ENCODE measurements at regions not wholly inside any gene's neighbourhood (a gene's known extent, or its start where the extent isn't known, plus 50 kb on each side); places are given as distances from the start of the nearest gene placed in this dataset.

GRCh38 chr11:70545610-70545912, 147.2 kb downstream of the CTTN start:
- Mint-ChIP-seq H3K27ac (no peak overlapping the region), H3K4me1 (ENCODE audit: low read depth) (peaks cover 2% of the 10 kb centered on the region), H3K27me3 (no peaks in the 10 kb centered on the region), H3K9me3 (ENCODE audit: low read depth) (no peaks in the 10 kb centered on the region), H3K4me3 (ENCODE audit: low read depth) (no peak overlapping the region), H3K36me3 (ENCODE audit: insufficient read depth) (no peaks in the 10 kb centered on the region)
- DNase-seq (ENCODE audit: low spot score, unreplicated experiment), result no peak
- TF ChIP-seq CTCF (IDR thresholded peaks at IDR 0.05; ENCODE audit: unreplicated experiment), result no peak

DNA sequence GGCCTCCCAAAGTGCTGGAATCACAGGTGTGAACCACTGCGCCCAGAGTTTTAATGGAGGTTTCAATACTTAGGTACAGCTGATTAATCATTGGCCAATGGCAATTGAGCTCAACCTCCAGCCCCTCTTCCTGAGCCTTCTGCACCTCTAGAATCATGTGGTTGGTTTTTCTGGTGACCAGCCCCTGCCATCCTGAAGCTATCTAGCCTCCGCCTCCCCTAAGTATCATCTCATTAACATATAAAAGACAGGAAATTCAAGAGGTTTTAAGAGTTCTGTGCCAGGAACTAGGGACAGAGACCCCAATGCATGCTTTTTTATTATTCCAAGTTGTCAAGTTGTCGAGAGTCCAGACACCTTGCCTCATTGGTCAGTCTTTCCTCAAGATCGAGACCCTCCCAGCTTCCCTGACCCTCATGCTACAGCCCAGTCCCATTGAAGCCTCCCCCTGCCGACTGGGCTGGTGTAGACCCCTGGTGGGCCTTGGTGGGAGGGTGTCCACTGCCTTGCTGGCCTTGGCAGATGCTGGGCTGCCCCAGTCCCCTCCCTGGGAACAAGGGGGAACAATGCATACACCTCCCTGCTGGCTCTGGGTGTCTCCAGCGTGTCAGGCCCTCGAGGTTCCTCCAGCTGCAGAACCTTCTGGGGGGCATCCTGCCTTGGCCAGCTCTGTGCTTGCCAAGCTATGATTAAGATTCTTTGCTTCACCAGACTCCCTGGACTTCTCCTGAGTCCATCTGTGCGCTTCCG, 148.0 kb downstream of the CTTN start:
- Mint-ChIP-seq H3K9me3 (ENCODE audit: low read depth) (no peaks in the 10 kb centered on the region), H3K36me3 (ENCODE audit: insufficient read depth) (no peaks in the 10 kb centered on the region), H3K4me1 (ENCODE audit: low read depth) (peaks cover 2% of the 10 kb centered on the region), H3K27me3 (no peaks in the 10 kb centered on the region), H3K4me3 (ENCODE audit: low read depth) (no peak overlapping the region), H3K27ac (no peak overlapping the region)
- TF ChIP-seq CTCF (IDR thresholded peaks at IDR 0.05; ENCODE audit: unreplicated experiment), result no peak
- no peak for DNase-seq (ENCODE audit: low spot score, unreplicated experiment)

DNA sequence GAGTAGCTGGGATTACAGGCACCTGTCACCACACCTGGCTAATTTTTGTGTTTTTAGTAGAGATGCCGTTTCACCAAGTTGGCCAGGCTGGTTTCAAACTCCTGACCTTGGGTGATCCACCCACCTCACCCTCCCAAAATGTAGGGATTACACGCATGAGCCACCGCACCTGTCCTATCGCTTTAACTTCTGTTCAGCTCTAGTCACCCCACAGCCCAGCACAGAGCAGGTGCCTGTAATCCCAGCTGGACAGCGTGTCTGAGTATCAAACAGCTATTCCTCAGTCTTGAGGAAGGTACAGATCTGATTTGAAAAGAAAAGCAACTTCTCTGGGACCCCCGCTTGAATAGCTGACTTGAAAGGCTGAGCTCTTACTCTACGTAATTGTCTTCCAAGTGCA, 149.1 kb downstream of the CTTN start:
- H3K27ac Mint-ChIP-seq, result no peak overlapping the region
- no peaks in the 10 kb centered on the region for H3K36me3 Mint-ChIP-seq (ENCODE audit: insufficient read depth)
- no peaks in the 10 kb centered on the region for H3K27me3 Mint-ChIP-seq
- no peak for TF ChIP-seq CTCF (IDR thresholded peaks at IDR 0.05; ENCODE audit: unreplicated experiment)
- H3K4me3 Mint-ChIP-seq (ENCODE audit: low read depth), result no peak overlapping the region
- no peak for DNase-seq (ENCODE audit: low spot score, unreplicated experiment)
- H3K9me3 Mint-ChIP-seq (ENCODE audit: low read depth), result no peaks in the 10 kb centered on the region
- H3K4me1 Mint-ChIP-seq (ENCODE audit: low read depth), result peaks cover 4% of the 10 kb centered on the region

- Mint-ChIP-seq H3K4me3 (ENCODE audit: low read depth) (no peak overlapping the region), H3K36me3 (ENCODE audit: insufficient read depth) (no peaks in the 10 kb centered on the region), H3K9me3 (ENCODE audit: low read depth) (no peaks in the 10 kb centered on the region), H3K4me1 (ENCODE audit: low read depth) (peaks cover 4% of the 10 kb centered on the region), H3K27ac (no peak overlapping the region), H3K27me3 (no peaks in the 10 kb centered on the region)
- no peak for DNase-seq (ENCODE audit: low spot score, unreplicated experiment)
- no peak for TF ChIP-seq CTCF (IDR thresholded peaks at IDR 0.05; ENCODE audit: unreplicated experiment)
Observed at GRCh38 chr11:70547821-70548670, 149.7 kb downstream of the CTTN start.

DNA sequence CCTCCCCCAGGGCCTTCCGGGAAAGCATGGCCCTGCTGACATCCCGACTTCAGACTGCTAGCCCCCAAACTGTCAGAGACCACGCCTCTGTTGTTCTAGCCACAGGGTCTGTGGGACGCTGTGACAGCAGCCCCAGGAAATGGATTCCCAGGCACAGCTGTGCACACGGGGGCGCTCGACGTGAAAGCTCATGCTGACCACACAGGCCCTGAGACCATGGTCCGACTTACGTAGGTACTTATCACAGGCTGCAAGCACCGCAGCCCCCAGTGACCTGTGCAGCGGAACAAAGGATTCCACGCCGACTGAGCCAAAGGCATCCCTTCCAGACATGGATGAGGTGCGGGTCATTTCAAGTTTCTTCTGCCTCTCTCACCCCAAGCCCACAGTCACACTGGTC, 150.6 kb downstream of the CTTN start:
- H3K36me3 Mint-ChIP-seq (ENCODE audit: insufficient read depth), result no peaks in the 10 kb centered on the region
- H3K4me3 Mint-ChIP-seq (ENCODE audit: low read depth), result no peak overlapping the region
- TF ChIP-seq CTCF (IDR thresholded peaks at IDR 0.05; ENCODE audit: unreplicated experiment), result no peak
- no peaks in the 10 kb centered on the region for H3K9me3 Mint-ChIP-seq (ENCODE audit: low read depth)
- H3K27me3 Mint-ChIP-seq, result no peaks in the 10 kb centered on the region
- peaks cover 4% of the 10 kb centered on the region for H3K4me1 Mint-ChIP-seq (ENCODE audit: low read depth)
- no peak for DNase-seq (ENCODE audit: low spot score, unreplicated experiment)
- H3K27ac Mint-ChIP-seq, result no peak overlapping the region
